Hepatocyte (in vitro differentiated cells): ENCODE measurements at regions not wholly inside any gene's neighbourhood (a gene's known extent, or its start where the extent isn't known, plus 50 kb on each side); places are given as distances from the start of the nearest gene placed in this dataset.

Experiments used
- DNase-seq: peaks from one replicate; pipeline ENCODE4 v3.0.0-alpha.2; 2016; ENCODE audit warnings: low spot score
- H2AFZ ChIP-seq: fragments of 200-600 bp; sonication (generic); 2 replicates; pipeline ENCODE4 v1.6.0; 2016; ENCODE audit warnings: antibody characterized with exemption, mild to moderate bottlenecking
- H3K27ac ChIP-seq: fragments of 200-600 bp; sonication (generic); 2 replicates; pipeline ENCODE4 v1.5.1; 2016; ENCODE audit warnings: mild to moderate bottlenecking
- H3K27me3 ChIP-seq: fragments of 200-600 bp; sonication (generic); 2 replicates; pipeline ENCODE4 v1.6.1; 2016
- H3K36me3 ChIP-seq: fragments of 200-600 bp; sonication (generic); replicated peaks from 2 replicates; pipeline ENCODE4 v1.5.1; 2016; ENCODE audit warnings: low read depth; ENCODE audit not compliant: insufficient read depth
- H3K4me1 ChIP-seq: fragments of 200-600 bp; sonication (generic); 2 replicates; pipeline ENCODE4 v1.5.1; 2016; ENCODE audit warnings: mild to moderate bottlenecking, moderate library complexity; ENCODE audit not compliant: insufficient read depth
- H3K4me2 ChIP-seq: fragments of 200-600 bp; sonication (generic); 2 replicates; pipeline ENCODE4 v1.6.0; 2016
- H3K4me3 ChIP-seq: fragments of 200-600 bp; sonication (generic); 2 replicates; pipeline ENCODE4 v1.5.1; 2016; ENCODE audit warnings: mild to moderate bottlenecking
- H3K79me2 ChIP-seq: fragments of 200-600 bp; sonication (generic); 2 replicates; pipeline ENCODE4 v1.6.0; 2017; ENCODE audit warnings: mild to moderate bottlenecking
- H3K9me2 ChIP-seq: fragments of 200-600 bp; sonication (generic); replicated peaks from 2 replicates; pipeline ENCODE4 v1.6.0; 2017; ENCODE audit warnings: mild to moderate bottlenecking; ENCODE audit not compliant: insufficient read depth
- H3K9me3 ChIP-seq: fragments of 200-600 bp; sonication (generic); 2 replicates; pipeline ENCODE4 v1.5.1; 2016; ENCODE audit warnings: low read depth, mild to moderate bottlenecking
- H4K20me1 ChIP-seq: fragments of 200-600 bp; sonication (generic); 2 replicates; pipeline ENCODE4 v1.6.0; 2016; ENCODE audit warnings: mild to moderate bottlenecking; ENCODE audit not compliant: insufficient read depth, poor library complexity, severe bottlenecking
- EZH2 ChIP-seq: fragments of 200-600 bp; sonication (generic); IDR thresholded peaks from 2 replicates; pipeline ENCODE4 v1.6.1; 2016; ENCODE audit warnings: antibody characterized with exemption, mild to moderate bottlenecking, borderline replicate concordance
- EZH2phosphoT487 ChIP-seq: fragments of 200-600 bp; sonication (generic); IDR thresholded peaks from one replicate; pipeline ENCODE4 v1.6.1; 2018; ENCODE audit warnings: antibody characterized with exemption, mild to moderate bottlenecking, low read depth, moderate library complexity; ENCODE audit not compliant: unreplicated experiment, severe bottlenecking
- WGBS: methylation state at CpG from one replicate; pipeline ENCODE4 v1.1.6; 2016; ENCODE audit warnings: low lambda C conversion rate; ENCODE audit errors: missing lambda C conversion rate; 5-methylcytosine and 5-hydroxymethylcytosine counted together
- TF ChIP-seq, protein P1 (sequence below): fragments of 200-600 bp; sonication (generic); IDR thresholded peaks from 2 replicates; pipeline ENCODE4 v1.5.1; 2016; ENCODE audit warnings: antibody characterized with exemption, mild to moderate bottlenecking; ENCODE audit not compliant: poor library complexity

GRCh38 chr20:4326195-4327065 is 77.3 kb upstream of the ADRA1D start:
- H3K27ac ChIP-seq: no peak overlapping the region
- TF ChIP-seq, protein P1, sequence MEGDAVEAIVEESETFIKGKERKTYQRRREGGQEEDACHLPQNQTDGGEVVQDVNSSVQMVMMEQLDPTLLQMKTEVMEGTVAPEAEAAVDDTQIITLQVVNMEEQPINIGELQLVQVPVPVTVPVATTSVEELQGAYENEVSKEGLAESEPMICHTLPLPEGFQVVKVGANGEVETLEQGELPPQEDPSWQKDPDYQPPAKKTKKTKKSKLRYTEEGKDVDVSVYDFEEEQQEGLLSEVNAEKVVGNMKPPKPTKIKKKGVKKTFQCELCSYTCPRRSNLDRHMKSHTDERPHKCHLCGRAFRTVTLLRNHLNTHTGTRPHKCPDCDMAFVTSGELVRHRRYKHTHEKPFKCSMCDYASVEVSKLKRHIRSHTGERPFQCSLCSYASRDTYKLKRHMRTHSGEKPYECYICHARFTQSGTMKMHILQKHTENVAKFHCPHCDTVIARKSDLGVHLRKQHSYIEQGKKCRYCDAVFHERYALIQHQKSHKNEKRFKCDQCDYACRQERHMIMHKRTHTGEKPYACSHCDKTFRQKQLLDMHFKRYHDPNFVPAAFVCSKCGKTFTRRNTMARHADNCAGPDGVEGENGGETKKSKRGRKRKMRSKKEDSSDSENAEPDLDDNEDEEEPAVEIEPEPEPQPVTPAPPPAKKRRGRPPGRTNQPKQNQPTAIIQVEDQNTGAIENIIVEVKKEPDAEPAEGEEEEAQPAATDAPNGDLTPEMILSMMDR: no peak
- no peak for TF ChIP-seq EZH2phosphoT487
- TF ChIP-seq EZH2: no peak
- DNase-seq: peak; percentile 15
- H3K9me2 ChIP-seq: no peaks in the 10 kb centered on the region
- H3K9me3 ChIP-seq: no peaks in the 10 kb centered on the region
- H3K79me2 ChIP-seq: no peaks in the 10 kb centered on the region
- no peak overlapping the region for H3K4me3 ChIP-seq
- H3K4me1 ChIP-seq: no peaks in the 10 kb centered on the region
- H2AFZ ChIP-seq: no peak overlapping the region
- H4K20me1 ChIP-seq: no peaks in the 10 kb centered on the region
- no peaks in the 10 kb centered on the region for H3K27me3 ChIP-seq
- H3K36me3 ChIP-seq: no peaks in the 10 kb centered on the region
- 77% methylated on average over 4 of the region's 4 CpGs for WGBS
- no peak overlapping the region for H3K4me2 ChIP-seq

DNA sequence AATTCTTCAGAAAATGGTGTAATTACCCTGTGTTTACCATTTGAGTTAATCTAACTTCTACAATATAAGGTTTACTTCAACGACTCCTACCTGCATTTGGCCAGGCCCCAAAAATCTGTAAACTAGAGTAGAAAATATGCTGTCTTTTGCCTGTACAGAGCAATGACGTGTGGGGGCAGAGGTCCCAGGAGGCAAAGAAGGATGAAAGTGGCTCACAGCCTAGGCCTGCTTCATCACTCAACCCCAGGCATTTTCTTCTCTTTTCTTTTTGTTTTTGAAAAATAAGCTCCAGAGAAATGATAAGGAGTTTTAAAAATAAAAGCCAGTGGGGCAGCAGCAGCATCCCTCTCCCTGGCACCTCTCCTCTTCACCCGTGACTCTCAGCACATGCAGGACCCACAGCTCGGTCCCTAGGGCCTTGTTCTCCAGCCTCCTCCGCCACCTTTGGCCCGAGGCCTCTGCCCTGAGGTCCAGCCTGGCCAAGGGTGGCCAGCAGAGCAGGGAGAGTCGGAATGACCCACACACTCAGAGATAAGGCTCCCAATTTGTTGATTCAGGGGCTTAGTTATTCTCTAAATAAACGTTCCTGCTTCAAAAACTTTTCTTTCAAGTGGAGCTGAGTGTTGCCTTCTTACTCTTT is 76.6 kb upstream of the ADRA1D start:
- Histone ChIP-seq H3K27me3 (no peaks in the 10 kb centered on the region), H4K20me1 (no peaks in the 10 kb centered on the region)
- no peak for DNase-seq

GRCh38 chr20:4324611-4325243 is 75.6 kb upstream of the ADRA1D start:
- H3K27me3 ChIP-seq: no peaks in the 10 kb centered on the region
- H3K79me2 ChIP-seq: no peaks in the 10 kb centered on the region
- H4K20me1 ChIP-seq: no peaks in the 10 kb centered on the region
- H3K4me2 ChIP-seq: no peak overlapping the region
- H3K4me1 ChIP-seq: no peaks in the 10 kb centered on the region
- 93% methylated on average over 5 of the region's 5 CpGs for WGBS
- no peak overlapping the region for H2AFZ ChIP-seq
- no peaks in the 10 kb centered on the region for H3K9me2 ChIP-seq
- no peaks in the 10 kb centered on the region for H3K9me3 ChIP-seq
- no peak overlapping the region for H3K27ac ChIP-seq
- no peak overlapping the region for H3K4me3 ChIP-seq
- no peaks in the 10 kb centered on the region for H3K36me3 ChIP-seq
- TF ChIP-seq EZH2phosphoT487: no peak
- TF ChIP-seq, protein P1: no peak
- no peak for TF ChIP-seq EZH2
- no peak for DNase-seq

More for the DNA sequence above, 76.6 kb upstream of the ADRA1D start:
- Histone ChIP-seq H2AFZ (no peak overlapping the region), H3K27ac (no peak overlapping the region), H3K9me3 (no peaks in the 10 kb centered on the region), H3K4me1 (no peaks in the 10 kb centered on the region), H3K36me3 (no peaks in the 10 kb centered on the region), H3K4me3 (no peak overlapping the region), H3K79me2 (no peaks in the 10 kb centered on the region), H3K4me2 (no peak overlapping the region), H3K9me2 (no peaks in the 10 kb centered on the region)
- WGBS: 45% methylated on average over 8 of the region's 8 CpGs
- TF ChIP-seq, protein P1: no peak
- TF ChIP-seq EZH2 (no peak), EZH2phosphoT487 (no peak)
